H1 (cell line): ENCODE measurements at regions not wholly inside any gene's neighbourhood (a gene's known extent, or its start where the extent isn't known, plus 50 kb on each side); places are given as distances from the start of the nearest gene placed in this dataset.

Source experiments
- CTCF ChIA-PET: fragments of 300-600 bp; sonication (Branson Sonifier 250); formaldehyde crosslinking; loops from one replicate; lab custom pipeline; 2021; ENCODE audit not compliant: partially characterized antibody; lab: Charles Lee
- POLR2A ChIA-PET: fragments of 300-600 bp; sonication (Branson Sonifier 250); formaldehyde crosslinking; loops from one replicate; lab custom pipeline; 2021; ENCODE audit warnings: inconsistent platforms; ENCODE audit not compliant: partially characterized antibody; lab: Charles Lee
- DNase-seq, 2 experiments: peaks; one replicate each; pipeline versions ENCODE4 v3.0.0 to v3.0.0-alpha.2; 2010 to 2022; ENCODE audit warnings: low spot score in 2 of 2, low read depth in 1 of 2, mixed read lengths in 1 of 2
- FAIRE-seq: peaks from 2 replicates; lab custom pipeline; 2011; peaks lifted over from hg19 to GRCh38; lab: Jason Lieb, UNC
- H2AFZ ChIP-seq: 2 replicates; pipeline ENCODE4 v1.8.1; 2012; ENCODE audit warnings: low read length, inconsistent platforms
- H2AK5ac ChIP-seq: 2 replicates; pipeline ENCODE4 v1.6.1; 2013; ENCODE audit warnings: low read depth, low read length
- H2BK120ac ChIP-seq: replicated peaks from 2 replicates; pipeline ENCODE3; 2013; ENCODE audit warnings: low read depth, low read length, inconsistent platforms
- H2BK12ac ChIP-seq: 2 replicates; pipeline ENCODE4 v1.6.1; 2013; ENCODE audit warnings: low read depth, low read length
- H2BK15ac ChIP-seq: 2 replicates; pipeline ENCODE4 v1.6.1; 2013; ENCODE audit warnings: low read length
- H2BK20ac ChIP-seq: 2 replicates; pipeline ENCODE4 v1.6.1; 2013; ENCODE audit warnings: low read length
- H2BK5ac ChIP-seq: 2 replicates; pipeline ENCODE4 v1.6.1; 2013; ENCODE audit warnings: low read depth, low read length
- H3K14ac ChIP-seq: 2 replicates; pipeline ENCODE4 v1.6.1; 2013; ENCODE audit warnings: inconsistent platforms; ENCODE audit not compliant: insufficient read length
- H3K18ac ChIP-seq: 2 replicates; pipeline ENCODE4 v1.6.1; 2013; ENCODE audit warnings: low read length; ENCODE audit errors: extremely low read depth
- H3K23ac ChIP-seq: 2 replicates; pipeline ENCODE4 v1.6.1; 2013; ENCODE audit warnings: inconsistent platforms; ENCODE audit not compliant: insufficient read length
- H3K23me2 ChIP-seq: 2 replicates; pipeline ENCODE4 v1.6.1; 2013; ENCODE audit warnings: low read depth, low read length
- H3K27ac ChIP-seq: 2 replicates; pipeline ENCODE4 v1.6.1; 2011; ENCODE audit warnings: low read depth, low read length, inconsistent platforms
- H3K27me3 ChIP-seq, 4 experiments: replicated peaks in 1 of 4; 1 replicate in 1 of 4; 2 replicates in 3 of 4; pipeline versions ENCODE4 v1.6.1 to v1.8.1; 2011 to 2013; ENCODE audit warnings: low read length in 3 of 4, mild to moderate bottlenecking in 3 of 4, inconsistent platforms in 2 of 4, mixed read lengths in 2 of 4, moderate library complexity in 1 of 4; ENCODE audit not compliant: control insufficient read depth in 3 of 4, insufficient read depth in 3 of 4; ENCODE audit errors: extremely low read depth in 1 of 4
- H3K36me3 ChIP-seq, 4 experiments: 2 replicates each; pipeline versions ENCODE4 v1.6.1 to v1.8.1; 2011 to 2013; ENCODE audit warnings: mild to moderate bottlenecking in 4 of 4, low read length in 3 of 4, moderate library complexity in 2 of 4, control low read depth in 1 of 4, inconsistent platforms in 1 of 4; ENCODE audit not compliant: insufficient read depth in 4 of 4, control insufficient read depth in 2 of 4
- H3K4ac ChIP-seq: replicated peaks from 2 replicates; pipeline ENCODE3; 2013; ENCODE audit warnings: low read length, low read depth, mixed read lengths, inconsistent platforms; ENCODE audit not compliant: insufficient read length
- H3K4me1 ChIP-seq, 4 experiments: replicated peaks in 1 of 4; 1 replicate in 1 of 4; 2 replicates in 3 of 4; pipeline versions ENCODE4 v1.6.1 to v1.8.1; 2011 to 2013; ENCODE audit warnings: low read length in 3 of 4, inconsistent platforms in 2 of 4, mixed read lengths in 1 of 4; ENCODE audit not compliant: insufficient read depth in 4 of 4, control insufficient read depth in 3 of 4
- H3K4me2 ChIP-seq, 2 experiments: 2 replicates each; pipeline versions ENCODE4 v1.6.1 to v1.8.1; 2011 to 2013; ENCODE audit warnings: low read depth in 2 of 2, low read length in 2 of 2, control low read depth in 1 of 2, inconsistent platforms in 1 of 2, mild to moderate bottlenecking in 1 of 2; ENCODE audit not compliant: insufficient read depth in 1 of 2
- H3K4me3 ChIP-seq, 4 experiments: fragments of 200-600, 300-600 bp in 1 of 4; sonication (generic), shearing (Covaris generic), sonication (Bioruptor Twin) in 1 of 4; 2 replicates each; pipeline versions ENCODE4 v1.5.1 to v1.8.1; 2011 to 2016; ENCODE audit warnings: low read length in 4 of 4, low read depth in 3 of 4, control low read depth in 2 of 4, inconsistent platforms in 2 of 4, mild to moderate bottlenecking in 2 of 4, mixed read lengths in 1 of 4, moderate library complexity in 1 of 4; ENCODE audit not compliant: insufficient read depth in 2 of 4; ENCODE audit errors: extremely low read depth in 1 of 4
- H3K56ac ChIP-seq: replicated peaks from 2 replicates; pipeline ENCODE3; 2013; ENCODE audit warnings: low read depth, mild to moderate bottlenecking, mixed read lengths, low read length, inconsistent platforms; ENCODE audit not compliant: insufficient read length
- H3K79me1 ChIP-seq: 2 replicates; pipeline ENCODE4 v1.6.1; 2013; ENCODE audit warnings: low read depth, low read length, control low read depth
- H3K79me2 ChIP-seq, 2 experiments: 2 replicates each; pipeline versions ENCODE4 v1.6.1 to v1.8.1; 2012 to 2013; ENCODE audit warnings: low read length in 2 of 2, mild to moderate bottlenecking in 2 of 2, inconsistent platforms in 1 of 2; ENCODE audit not compliant: insufficient read depth in 2 of 2, control insufficient read depth in 1 of 2
- H3K9ac ChIP-seq, 4 experiments: replicated peaks in 1 of 4; 1 replicate in 1 of 4; 2 replicates in 3 of 4; pipeline versions ENCODE4 v1.6.1 to v1.8.1; 2011 to 2013; ENCODE audit warnings: low read depth in 3 of 4, low read length in 3 of 4, control low read depth in 2 of 4, mild to moderate bottlenecking in 2 of 4, moderate library complexity in 2 of 4, inconsistent platforms in 1 of 4; ENCODE audit errors: extremely low read depth in 1 of 4
- H3K9me3 ChIP-seq, 2 experiments: 2 replicates each; pipeline versions ENCODE4 v1.6.1 to v1.8.1; 2012 to 2013; ENCODE audit warnings: mild to moderate bottlenecking in 2 of 2, moderate library complexity in 2 of 2, control low read depth in 1 of 2, inconsistent platforms in 1 of 2, low read depth in 1 of 2, low read length in 1 of 2, mixed read lengths in 1 of 2; ENCODE audit not compliant: insufficient read depth in 2 of 2
- H4K20me1 ChIP-seq, 2 experiments: replicated peaks in 1 of 2; 2 replicates each; pipeline versions ENCODE3 to v1.8.1; 2011 to 2013; ENCODE audit warnings: inconsistent platforms in 2 of 2, low read length in 2 of 2, mild to moderate bottlenecking in 1 of 2; ENCODE audit not compliant: insufficient read depth in 2 of 2, control insufficient read depth in 1 of 2
- H4K5ac ChIP-seq: 2 replicates; pipeline ENCODE4 v1.6.1; 2013; ENCODE audit warnings: low read length, low read depth, mixed read lengths, inconsistent platforms; ENCODE audit not compliant: insufficient read length
- H4K8ac ChIP-seq: 2 replicates; pipeline ENCODE4 v1.8.0; 2013; ENCODE audit warnings: mild to moderate bottlenecking, moderate library complexity, low read length, inconsistent platforms; ENCODE audit not compliant: insufficient read depth; ENCODE audit errors: extremely low read depth
- H4K91ac ChIP-seq: replicated peaks from 2 replicates; pipeline ENCODE3; 2013; ENCODE audit warnings: low read length, mixed read lengths, inconsistent platforms; ENCODE audit not compliant: insufficient read length
- GTF2F1 ChIP-seq: IDR thresholded peaks from 2 replicates; pipeline ENCODE4 v1.6.1; 2012; ENCODE audit warnings: low read depth, low read length, improper control_type of control experiment, borderline replicate concordance
- KDM4A ChIP-seq: IDR thresholded peaks from one replicate; pipeline ENCODE4 v1.7.1; 2012; ENCODE audit warnings: low read depth, mild to moderate bottlenecking, moderate library complexity, low read length, inconsistent platforms; ENCODE audit not compliant: severe bottlenecking
- POU5F1 ChIP-seq: IDR thresholded peaks from 2 replicates; pipeline ENCODE4 v1.6.1; 2011; ENCODE audit warnings: low read depth, mild to moderate bottlenecking, low read length, moderate library complexity
- SIX5 ChIP-seq: IDR thresholded peaks from 2 replicates; pipeline ENCODE4 v1.6.1; 2011; ENCODE audit warnings: mild to moderate bottlenecking, low read depth, low read length
- SUZ12 ChIP-seq: fragments of 200-600 bp; sonication (generic); IDR thresholded peaks from 2 replicates; pipeline ENCODE4 v1.6.1; 2012; ENCODE audit warnings: mild to moderate bottlenecking, inconsistent platforms, low read length, moderate library complexity, mixed read lengths
- ZNF274 ChIP-seq: IDR thresholded peaks from 2 replicates; pipeline ENCODE4 v1.7.0; 2012; ENCODE audit warnings: low read length, borderline replicate concordance; ENCODE audit errors: extremely low read depth
- WGBS, 2 experiments: shearing (Covaris generic) in 1 of 2; methylation state at CpG; one replicate each; pipeline versions ENCODE4 v1.1.6 to v1.1.7; 2013 to 2015; ENCODE audit warnings: low lambda C conversion rate in 2 of 2, mixed read lengths in 2 of 2, inconsistent platforms in 1 of 2, low coverage in 1 of 2, missing lambda C conversion rate in 1 of 2; ENCODE audit not compliant: insufficient replicate concordance in 2 of 2, insufficient coverage in 1 of 2, insufficient read length in 1 of 2; ENCODE audit errors: extremely low coverage in 1 of 2, missing lambda C conversion rate in 1 of 2; 5-methylcytosine and 5-hydroxymethylcytosine counted together

GRCh38 chrX:69065451-69065850 is 99.8 kb downstream of the PJA1 start:
- Histone ChIP-seq H4K20me1 (no peaks in the 10 kb centered on the region), H3K79me1 (no peaks in the 10 kb centered on the region), H3K27ac (no peak overlapping the region), H2BK120ac (no peak overlapping the region), H4K8ac (no peak overlapping the region), H3K23ac (no peak overlapping the region), H3K4ac (no peak overlapping the region), H3K36me3 (no peaks in the 10 kb centered on the region), H3K23me2 (no peaks in the 10 kb centered on the region), H4K5ac (no peak overlapping the region), H3K9ac (no peak overlapping the region), H2AFZ (no peak overlapping the region), H3K14ac (no peak overlapping the region), H2BK5ac (no peak overlapping the region), H3K4me1 (no peaks in the 10 kb centered on the region), H4K91ac (no peak overlapping the region), H3K9me3 (no peaks in the 10 kb centered on the region), H3K4me3 (no peak overlapping the region), H2AK5ac (no peak overlapping the region), H2BK12ac (no peak overlapping the region), H3K4me2 (no peak overlapping the region), H3K79me2 (no peaks in the 10 kb centered on the region), H3K56ac (no peak overlapping the region), H3K18ac (no peak overlapping the region), H3K27me3 (no peaks in the 10 kb centered on the region), H2BK15ac (no peak overlapping the region), H2BK20ac (no peak overlapping the region)
- FAIRE-seq (no peak), DNase-seq (peak in 1 of 2 experiments; percentile 2)
- TF ChIP-seq KDM4A (no peak), GTF2F1 (no peak), SIX5 (no peak), POU5F1 (no peak), ZNF274 (no peak), SUZ12 (no peak)
- ChIA-PET CTCF (interaction anchor here (1.5 kb wide), 1 partner anchor 218 kb away, joined by 3 read pairs; no protein-coding TSS in a partner anchor), POLR2A (no interaction called here)
- 100% methylated on average over 1 of the region's 1 CpG; no CpG with 5 or more reads in 1 of the 2 experiments for WGBS, 2 experiments
